ENCODE measurements at regions not wholly inside any gene's neighbourhood (a gene's known extent, or its start where the extent isn't known, plus 50 kb on each side); places are given as distances from the start of the nearest gene placed in this dataset.
A peak's percentile ranks its signal among the peaks of the same experiment; 100 is the strongest.

DNA sequence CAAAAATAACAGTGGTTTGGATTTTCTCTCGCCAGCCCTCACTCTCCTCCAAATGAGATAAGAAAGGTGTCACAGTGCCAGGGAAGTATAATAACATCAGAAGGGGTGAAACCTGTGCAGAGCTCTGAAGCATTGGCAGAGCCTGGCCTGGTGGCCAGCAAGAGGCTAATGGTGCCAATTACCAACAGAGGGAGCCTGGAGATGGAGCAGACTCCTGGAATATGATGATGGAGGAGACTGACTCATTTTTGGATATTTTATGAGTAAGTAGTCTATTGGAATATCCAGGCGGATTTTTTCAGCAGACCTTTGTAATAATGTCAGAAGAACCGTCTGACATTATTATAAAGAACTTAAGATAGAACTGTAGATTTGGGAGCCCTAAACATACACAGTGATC lies 442.6 kb upstream of the MARCKS start:
- DNase-seq (ENCODE audit: low spot score) = peak; percentile 22

DNA sequence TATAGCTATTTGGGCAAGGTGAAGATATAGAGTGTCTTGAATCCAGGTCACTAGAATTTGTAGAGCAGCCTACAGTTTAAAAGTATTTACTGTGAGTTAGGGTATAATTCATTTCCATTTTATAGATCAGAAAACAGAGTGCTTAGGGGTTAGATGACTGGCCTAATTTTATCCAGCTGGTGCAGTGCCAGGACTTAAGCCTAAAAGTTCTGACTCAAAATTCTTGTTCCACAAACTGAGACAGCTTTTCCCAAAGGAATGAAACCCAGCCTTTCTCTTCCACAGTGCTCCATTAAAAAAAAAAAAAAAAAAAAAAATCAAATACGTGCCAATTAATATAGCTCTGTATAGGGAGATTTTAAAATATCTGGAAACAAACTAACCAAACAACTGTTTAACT lies 441.0 kb upstream of the MARCKS start:
- DNase-seq (ENCODE audit: low spot score) = no peak

- no peak for DNase-seq (ENCODE audit: low spot score)
Observed at GRCh38 chr6:113420290-113420689, 436.9 kb upstream of the MARCKS start.

DNA sequence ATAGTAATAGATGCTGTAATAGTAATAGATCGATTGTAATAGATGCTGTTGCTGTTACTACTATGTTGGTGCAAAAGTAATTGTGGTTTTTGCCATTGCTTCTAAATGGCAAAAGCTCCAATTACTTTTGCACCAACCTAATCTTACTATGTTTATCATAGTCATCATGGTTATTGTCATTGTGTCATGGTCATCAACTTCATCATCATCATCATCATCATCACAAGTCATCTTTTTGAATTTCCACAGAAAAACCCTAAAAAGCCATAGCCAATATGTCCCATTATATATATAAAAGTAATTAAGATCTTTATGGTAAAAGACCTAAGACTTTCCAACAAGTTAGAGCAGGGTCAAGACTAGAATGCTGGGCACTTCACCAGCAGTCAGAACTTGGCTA lies 435.1 kb upstream of the MARCKS start:
- no peak for DNase-seq (ENCODE audit: low spot score)

GRCh38 chr6:113423956-113424355 lies 433.2 kb upstream of the MARCKS start:
- DNase-seq (ENCODE audit: low spot score) = no peak

GRCh38 chr6:113425977-113426660 lies 431.0 kb upstream of the MARCKS start:
- DNase-seq (ENCODE audit: low spot score) = no peak

DNA sequence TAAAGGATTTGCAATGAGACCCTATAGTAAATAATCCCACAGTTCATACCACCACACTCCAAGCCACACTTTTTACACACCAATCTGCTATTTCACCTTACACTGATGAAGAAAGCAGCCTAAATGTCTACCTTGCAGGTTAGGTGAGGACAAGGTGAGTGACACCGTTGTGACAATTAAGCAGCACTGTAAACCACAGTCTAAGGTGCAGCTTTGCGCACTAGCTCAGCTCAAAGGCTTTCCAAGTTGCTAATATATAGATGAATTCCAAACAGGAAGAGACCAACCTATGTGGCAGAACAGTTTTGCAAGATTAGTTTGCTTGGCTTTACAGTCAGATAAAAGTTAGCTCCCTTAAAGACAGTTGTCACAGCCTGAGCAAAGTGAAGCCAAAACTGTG lies 429.5 kb upstream of the MARCKS start:
- no peak for DNase-seq (ENCODE audit: low spot score)

DNA sequence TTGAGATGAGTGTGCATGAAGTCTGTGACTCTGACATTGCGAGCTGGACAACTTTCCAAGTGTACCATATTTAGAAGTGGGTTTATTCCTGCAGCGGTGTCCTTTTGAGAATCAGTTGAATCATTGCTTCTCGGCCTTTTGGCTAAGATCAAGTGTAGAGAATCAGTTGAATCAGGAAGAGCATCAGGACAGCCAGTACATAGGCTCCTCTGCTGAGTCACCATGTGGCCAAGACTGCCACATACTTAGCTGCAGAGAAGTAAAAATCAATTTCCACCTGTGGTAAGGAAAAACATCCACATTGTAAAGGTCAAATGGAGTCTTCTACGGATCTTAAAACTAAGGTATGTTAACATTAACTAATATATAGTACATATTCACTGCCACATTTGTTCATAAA lies 428.4 kb upstream of the MARCKS start:
- no peak for DNase-seq (ENCODE audit: low spot score)

DNA sequence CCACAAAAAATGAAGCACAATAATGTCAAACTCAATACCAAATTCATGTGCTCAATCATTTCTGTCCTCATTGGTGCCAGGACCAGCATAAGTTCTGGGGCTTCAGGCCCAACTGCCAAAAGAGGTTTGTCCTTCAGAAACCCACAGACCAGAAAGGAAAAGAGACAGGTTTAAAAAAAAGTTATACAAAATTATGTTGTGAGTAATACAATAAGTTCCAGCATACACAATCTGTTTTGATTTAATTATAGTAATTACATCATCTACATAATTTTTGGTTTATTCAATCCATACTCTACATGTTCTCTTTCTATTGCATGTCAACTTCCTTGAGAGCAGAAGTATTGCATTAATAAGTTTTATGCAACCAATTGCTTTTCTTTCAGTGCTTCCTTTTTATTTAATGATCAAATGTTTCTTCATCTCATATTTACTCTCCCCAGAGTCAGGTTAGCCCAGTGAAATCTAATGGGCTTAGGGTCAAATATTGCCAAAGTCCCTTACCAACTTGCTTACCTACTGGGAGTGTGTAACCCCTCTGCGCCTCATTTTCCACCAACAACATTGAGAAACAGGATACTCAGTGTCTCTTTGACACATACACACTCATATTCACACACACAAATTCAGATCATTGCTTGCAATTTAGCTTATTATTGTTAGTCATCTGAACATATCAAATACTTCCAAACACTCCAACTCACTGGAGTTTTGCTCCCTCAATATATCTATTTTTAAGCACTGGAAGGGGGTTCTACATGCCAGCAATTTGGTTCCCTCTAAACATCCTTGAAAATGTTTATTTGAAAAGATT lies 424.4 kb upstream of the MARCKS start:
- DNase-seq (ENCODE audit: low spot score) = no peak

DNA sequence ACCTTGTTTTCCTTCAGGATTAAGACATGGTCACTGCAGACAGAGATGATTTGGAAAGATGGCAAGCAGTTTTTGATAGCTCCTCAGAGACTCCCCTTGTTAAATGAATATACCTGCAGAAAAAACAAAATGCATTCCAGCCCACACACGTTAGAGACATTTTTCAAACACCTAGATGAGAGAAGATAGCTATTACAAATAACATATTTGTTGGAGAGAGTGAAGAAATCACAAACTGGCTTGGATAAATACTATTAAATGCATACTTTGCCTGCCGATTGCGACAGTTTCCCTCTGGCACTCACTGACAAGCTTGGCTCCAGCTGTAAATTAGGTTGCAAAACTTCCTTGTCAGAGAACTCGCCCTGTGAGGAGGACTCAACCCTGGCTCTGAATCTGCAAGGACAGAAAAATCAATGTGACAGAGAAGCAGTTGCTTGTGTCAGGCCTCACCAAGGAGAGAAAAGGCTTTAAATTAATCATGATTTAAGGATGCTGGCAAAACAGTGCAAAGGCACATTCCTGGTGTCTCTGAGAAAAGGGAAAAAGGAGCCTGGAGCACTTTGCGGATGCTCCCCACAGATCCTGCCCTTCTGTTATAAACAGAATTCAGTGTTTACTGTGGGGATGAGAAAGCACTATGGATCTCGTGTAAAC lies 423.7 kb upstream of the MARCKS start:
- DNase-seq (ENCODE audit: low spot score) = no peak

GRCh38 chr6:113434641-113435040 lies 422.5 kb upstream of the MARCKS start:
- no peak for DNase-seq (ENCODE audit: low spot score)

- no peak for DNase-seq (ENCODE audit: low spot score)
Observed at GRCh38 chr6:113437566-113437965, 419.6 kb upstream of the MARCKS start.

GRCh38 chr6:113439866-113440265 lies 417.3 kb upstream of the MARCKS start:
- DNase-seq (ENCODE audit: low spot score) = no peak

DNA sequence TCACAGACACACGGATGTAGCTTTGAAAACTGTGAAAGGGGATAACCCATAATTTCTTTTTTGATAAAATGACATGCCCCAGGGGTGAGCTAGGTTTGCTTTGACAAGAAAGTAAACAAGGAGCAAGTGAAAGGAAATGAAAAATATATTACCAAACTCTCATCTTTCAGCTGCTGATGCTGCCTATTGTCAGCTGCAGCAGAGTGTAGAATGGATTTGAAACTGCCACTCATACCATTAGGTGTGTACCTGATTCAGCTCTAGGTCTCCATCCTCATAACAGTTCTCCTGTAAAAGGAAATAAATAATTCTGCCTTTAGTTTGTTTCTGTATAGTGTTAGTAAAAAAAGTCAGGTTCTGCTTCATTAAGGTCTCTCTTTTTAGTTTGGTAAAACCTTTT lies 415.1 kb upstream of the MARCKS start:
- DNase-seq (ENCODE audit: low spot score) = no peak

DNA sequence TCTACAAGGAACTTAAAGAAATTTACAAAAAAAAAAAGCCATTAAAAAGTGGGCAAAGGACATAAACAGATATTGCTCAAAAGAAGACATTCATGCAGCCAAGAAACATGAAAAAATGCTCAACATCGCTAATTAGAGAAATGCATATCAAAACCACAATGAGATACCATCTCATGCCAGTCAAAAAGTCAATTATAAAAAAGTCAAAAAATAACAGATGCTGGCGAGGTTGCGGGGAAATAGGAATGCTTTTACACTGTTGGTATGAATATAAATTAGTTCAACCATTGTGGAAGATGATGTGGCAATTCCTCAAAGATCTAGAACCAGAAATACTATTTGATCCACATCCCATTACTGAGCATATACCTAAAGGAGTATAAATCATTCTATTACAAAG lies 411.9 kb upstream of the MARCKS start:
- no peak for DNase-seq (ENCODE audit: low spot score)

DNA sequence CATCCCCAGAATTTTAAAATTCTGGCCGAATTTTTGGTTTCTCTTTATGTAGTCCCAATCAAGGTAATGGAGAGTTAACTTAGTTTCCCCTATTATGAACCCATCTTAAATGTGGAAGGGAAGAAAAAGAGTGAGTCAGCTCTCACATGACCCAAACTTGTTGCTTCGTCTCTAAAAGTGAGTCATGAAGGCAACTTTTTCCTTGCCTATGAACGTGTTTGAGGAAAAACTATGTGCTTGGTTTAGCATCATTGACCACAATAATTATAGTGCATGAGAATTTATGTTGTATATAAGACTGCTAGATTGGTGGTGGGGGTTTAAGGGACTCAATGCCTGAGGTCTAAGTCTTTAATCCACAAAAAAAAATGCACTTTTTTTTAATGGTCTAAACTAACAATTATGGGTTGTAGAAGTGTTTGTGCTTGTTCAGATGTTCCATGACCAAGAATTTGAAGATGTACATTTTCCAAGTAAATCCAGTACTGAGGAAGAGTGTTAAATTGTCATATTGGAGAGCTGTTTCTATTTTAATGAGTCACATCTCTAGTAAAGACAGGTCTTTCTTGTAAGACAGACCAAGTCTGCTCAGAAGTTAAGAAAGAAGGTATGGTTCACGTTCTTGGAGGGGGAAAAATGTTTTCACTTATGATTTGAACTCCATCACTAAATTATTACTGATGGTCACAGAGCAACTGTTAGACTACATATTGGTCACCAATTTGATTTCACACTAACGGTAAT lies 409.9 kb upstream of the MARCKS start:
- DNase-seq (ENCODE audit: low spot score) = peak; percentile 11

GRCh38 chr6:113449051-113449450 lies 408.1 kb upstream of the MARCKS start:
- DNase-seq (ENCODE audit: low spot score) = no peak

DNA sequence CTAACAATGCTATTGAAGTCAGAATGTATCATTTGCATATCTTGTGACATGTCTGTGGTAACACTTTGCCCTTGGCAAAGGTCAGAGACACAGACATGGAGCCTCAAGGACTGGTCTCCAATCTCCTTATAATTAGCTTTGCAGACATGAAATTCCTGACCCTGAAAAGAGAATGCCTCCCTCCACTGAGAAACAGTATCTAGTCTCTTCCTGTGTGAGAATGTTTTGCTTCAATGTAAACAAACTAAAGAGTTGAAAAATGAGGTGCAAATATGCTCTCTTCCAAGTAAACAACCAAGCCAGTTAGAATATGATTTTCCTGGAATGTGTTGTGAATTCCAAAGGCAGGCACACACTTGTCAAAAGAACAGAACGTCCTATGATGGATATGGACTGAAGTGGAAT lies 407.1 kb upstream of the MARCKS start:
- DNase-seq (ENCODE audit: low spot score) = no peak

DNA sequence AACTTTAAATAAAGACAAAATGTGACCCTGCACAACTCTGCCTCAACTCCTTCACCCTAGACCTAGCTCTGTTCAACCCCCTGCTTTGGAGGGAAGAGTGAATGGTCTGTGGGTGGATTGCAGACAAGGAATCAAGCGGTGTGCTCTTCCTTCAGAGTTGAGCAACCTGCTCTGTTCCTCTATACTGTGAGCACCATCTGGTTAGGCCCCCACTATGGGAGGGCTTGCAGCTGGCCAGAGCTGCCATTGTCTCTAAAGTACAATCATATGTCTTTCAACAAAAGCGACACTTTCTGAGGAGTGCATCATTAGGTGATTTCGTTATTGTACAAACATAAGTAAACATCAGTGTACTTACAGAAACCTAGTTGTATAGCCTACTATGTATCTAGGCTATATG lies 406.1 kb upstream of the MARCKS start:
- no peak for DNase-seq (ENCODE audit: low spot score)

DNA sequence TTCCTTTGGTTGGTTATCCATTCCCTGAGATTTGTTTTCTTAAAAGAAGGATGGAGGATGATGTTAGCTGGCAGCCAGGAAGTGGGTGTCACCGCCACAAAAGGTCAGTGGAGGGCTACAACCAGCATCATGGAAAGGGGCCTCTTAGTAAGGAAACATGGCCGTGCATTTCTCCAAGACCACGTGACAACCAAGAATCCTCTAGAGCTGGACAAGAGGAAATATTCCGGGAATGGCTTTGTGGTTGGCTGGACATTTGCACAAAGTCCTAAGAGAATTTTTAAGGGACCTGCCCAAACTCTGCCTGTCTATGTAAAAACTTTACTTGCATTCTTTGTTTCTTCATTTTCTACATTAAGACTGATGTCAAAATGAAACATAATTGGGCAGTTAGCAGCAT lies 399.9 kb upstream of the MARCKS start:
- peak; percentile 57 for DNase-seq (ENCODE audit: low spot score)

GRCh38 chr6:113457751-113458150 lies 399.4 kb upstream of the MARCKS start:
- DNase-seq (ENCODE audit: low spot score) = no peak

DNA sequence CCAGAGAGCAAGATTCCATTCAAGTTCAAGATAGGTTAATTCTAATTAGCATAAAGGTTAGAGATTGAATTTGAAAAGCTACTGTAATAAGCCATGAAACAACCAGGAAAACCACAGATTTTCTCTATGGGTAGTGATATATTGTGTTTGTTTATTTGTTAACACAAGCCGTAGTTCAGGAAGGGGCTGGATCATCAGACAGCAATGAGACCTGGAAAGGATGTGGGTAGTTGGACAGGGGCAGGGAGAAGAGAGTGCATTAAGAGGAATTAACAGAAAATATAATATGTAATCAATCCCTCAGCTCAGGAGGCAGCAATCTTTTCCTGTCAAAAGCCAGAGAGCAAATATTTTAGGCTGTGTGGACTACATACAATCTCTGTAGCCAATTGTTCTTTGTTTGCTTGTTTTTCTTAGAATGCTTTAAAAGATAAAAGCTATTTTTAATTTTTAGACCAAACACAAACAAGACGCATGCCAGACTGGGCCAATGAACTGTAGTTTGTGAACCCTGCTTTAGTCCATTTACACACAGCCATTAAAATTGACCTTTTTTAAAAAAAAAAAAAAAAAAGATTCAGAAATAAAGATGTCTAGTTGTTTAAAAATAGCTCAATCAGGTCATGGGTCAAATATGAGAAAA lies 398.7 kb upstream of the MARCKS start:
- DNase-seq (ENCODE audit: low spot score) = no peak

All from hepatic stellate cell (primary cell).